ENCODE measurements at regions not wholly inside any gene's neighbourhood (a gene's known extent, or its start where the extent isn't known, plus 50 kb on each side); places are given as distances from the start of the nearest gene placed in this dataset.

DNA sequence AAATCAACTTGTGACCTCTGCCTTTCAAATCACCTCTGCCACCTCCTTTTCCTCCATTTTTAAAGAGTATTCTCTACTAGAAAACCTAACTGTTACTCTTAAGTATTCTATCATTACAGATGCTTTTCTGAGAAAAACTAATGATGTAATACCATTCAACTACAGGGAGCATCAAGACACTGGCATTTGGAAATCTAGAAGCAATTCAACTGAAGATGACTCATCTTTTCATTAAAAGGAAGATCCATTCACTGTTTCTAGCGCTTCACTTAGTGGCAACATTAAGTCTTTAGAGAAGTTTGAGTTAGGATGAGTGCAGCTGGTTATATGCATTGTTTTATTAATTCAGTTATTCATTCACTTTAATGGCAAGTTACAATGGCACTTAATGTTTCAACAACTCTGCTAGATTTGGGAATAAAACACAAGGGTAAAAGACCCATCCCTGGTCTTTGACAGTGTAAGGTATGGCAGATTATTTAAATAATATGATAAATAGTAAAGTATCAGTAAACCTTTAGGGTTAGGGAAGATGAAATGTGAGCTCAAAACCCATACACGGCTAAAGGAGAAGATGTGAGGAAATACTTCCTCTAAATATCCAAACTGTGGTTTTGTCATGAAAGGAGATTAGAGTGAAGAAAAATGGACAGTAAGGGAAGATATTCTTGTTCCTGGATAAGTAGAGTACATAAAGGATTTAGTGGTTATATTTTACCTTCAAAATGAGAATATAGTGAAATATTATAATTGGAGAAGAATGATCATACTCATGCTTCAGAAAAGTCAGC lies 61.7 kb downstream of the KCNJ2 start:
- DNase-seq: no peak

GRCh38 chr17:70232466-70232865 lies 63.1 kb downstream of the KCNJ2 start:
- DNase-seq: no peak

GRCh38 chr17:70235252-70235651 lies 65.9 kb downstream of the KCNJ2 start:
- DNase-seq: no peak

DNA sequence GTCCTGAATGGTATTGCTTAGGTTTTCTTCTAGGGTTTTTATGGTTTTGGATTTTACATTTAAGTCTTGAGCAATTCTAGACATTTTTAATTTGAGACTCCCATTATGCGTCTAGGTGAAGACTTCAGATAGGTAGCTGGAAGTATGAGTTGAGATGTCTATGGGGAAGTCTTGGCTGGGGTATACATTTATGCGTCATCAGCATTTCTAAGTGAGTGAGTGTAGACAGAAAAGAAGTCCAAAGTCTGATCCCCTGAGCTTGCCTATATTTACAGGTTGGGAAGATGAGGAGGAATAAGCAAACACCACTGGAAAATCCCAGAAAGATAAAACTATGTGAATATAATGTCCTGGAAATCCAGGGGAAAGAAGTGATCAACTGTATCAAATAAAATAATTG lies 68.9 kb downstream of the KCNJ2 start:
- no peak for DNase-seq

DNA sequence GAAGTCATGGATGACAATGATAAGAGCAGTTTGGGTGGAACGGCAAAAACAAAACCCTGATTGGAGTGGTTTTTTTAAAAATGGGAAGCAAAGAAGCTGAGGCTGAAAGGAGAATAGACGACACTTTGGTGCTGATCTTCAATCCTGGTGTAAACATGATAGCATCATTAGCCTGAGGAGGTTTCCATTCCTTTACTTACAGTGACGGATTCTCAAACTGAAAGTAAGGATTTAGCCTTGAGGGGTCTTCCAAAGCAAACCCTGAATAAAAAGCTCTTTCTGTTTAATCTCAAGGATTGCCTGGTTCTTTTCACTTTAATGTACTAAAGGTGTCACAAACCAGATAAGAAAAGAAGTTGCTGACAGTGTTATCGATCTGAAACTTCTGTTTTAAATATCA lies 69.3 kb downstream of the KCNJ2 start:
- no peak for DNase-seq

GRCh38 chr17:70239391-70239826 lies 70.1 kb downstream of the KCNJ2 start:
- no peak for DNase-seq

DNA sequence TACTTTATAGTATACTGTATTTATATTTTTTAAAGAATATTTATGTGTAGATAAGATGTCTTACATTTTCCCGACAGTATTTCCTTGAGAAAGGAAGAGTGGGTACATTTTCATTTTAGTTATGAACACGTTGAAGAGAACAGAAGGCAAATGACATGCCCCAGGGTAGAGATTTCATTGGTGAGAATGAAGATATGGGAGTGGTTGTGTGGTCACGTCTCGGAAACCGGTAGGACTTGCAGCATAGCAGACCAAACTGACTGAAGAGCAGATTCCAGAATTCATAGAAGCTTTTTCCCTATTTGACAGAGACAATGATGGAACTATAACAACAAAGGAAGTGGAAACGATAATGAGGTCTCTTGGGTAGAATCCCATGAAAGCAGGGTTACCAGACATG lies 71.7 kb downstream of the KCNJ2 start:
- no peak for DNase-seq

DNA sequence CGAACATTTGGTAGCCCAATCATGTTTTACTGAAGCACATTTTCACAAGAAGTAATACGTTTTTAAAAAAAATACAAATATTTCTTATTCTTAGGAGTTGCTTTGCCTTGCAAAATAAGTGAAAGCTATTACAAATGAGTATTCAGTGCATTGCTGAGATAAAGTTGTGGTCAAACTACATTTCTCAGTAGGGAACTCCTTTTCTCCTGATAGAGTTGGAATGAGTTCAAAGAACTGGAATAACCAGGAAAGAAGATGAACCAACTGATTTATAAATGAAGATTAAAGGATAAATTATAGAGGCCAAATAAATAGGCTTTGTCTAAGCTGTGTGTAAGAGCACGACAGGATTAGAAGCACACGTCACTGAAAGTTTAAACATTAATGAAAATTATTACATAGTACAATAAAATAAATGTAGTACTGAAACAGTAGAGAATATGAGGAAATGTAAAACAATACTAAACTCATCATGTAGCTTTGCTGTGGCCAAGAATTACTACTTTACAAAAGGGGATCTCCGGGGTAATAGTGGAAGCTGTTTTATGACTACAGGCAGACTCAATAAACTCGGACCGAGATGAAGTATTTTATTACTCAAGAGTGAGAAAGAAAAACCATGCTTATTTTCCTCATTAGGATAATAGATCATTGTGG lies 73.6 kb downstream of the KCNJ2 start:
- DNase-seq: no peak

- DNase-seq: no peak
Measured at GRCh38 chr17:70251706-70252105, 82.4 kb downstream of the KCNJ2 start.

- no peak for DNase-seq
Measured at GRCh38 chr17:70254735-70255460, 85.6 kb downstream of the KCNJ2 start.

DNA sequence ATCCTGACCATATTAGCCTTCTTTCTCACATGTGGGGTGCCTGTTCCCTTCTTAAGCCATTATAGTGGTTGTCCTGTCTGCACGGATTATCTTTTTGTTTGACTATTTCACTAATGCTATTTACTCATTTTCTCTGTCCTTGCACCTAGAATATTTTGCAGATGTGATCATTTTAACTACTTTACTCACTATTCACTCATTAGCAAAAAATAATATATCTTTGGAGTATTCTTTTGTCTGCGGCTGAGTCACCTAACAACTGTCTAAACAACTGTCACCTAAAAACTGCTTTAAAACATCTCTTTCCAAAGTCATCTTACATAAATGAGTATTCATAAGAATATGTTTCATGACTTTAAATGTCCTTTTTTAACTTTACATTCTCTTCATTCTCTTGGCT lies 87.4 kb downstream of the KCNJ2 start:
- DNase-seq: no peak

GRCh38 chr17:70258465-70258864 lies 89.1 kb downstream of the KCNJ2 start:
- DNase-seq: no peak

- no peak for DNase-seq
Measured at GRCh38 chr17:70259400-70259799, 90.1 kb downstream of the KCNJ2 start.

GRCh38 chr17:70261170-70261569 lies 91.8 kb downstream of the KCNJ2 start:
- no peak for DNase-seq

- DNase-seq: no peak
Measured at GRCh38 chr17:70265471-70265870, 96.1 kb downstream of the KCNJ2 start.

DNA sequence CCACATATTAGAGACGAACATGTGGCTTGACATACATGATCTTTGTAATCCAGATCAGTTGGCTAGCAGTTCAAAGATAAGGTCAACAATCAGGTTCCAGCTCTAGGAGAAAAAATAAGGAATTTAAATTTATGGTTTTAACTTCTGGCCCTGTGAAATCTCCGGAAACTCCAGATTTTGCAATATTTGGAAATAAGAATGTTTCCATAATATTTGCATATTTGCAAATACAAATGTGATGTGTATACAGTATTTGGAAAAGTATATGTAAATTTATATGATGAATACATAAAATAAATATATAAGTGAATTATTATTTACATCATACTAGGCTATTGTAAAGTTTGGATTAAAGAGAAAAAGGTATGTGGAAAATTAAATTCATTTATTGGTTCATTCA lies 97.1 kb downstream of the KCNJ2 start:
- no peak for DNase-seq

DNA sequence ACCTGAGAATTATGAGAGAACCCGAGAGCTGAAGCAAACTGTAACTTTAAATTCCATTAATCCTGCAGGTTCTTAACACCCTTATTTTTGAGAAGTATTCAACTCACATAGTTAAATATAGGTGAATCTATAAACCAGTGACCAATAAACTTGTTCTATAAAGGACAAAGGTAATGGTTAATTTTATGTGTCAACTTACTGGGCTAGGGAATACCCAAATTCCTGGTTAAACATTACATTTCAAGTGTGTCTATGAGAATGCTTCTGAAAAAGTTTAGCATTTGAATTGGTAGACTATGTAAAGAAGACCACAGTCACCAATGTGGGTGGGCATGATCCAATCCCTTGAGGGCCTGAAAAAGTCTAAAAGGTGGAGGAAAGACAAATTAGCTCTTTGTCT lies 99.1 kb downstream of the KCNJ2 start:
- no peak for DNase-seq

DNA sequence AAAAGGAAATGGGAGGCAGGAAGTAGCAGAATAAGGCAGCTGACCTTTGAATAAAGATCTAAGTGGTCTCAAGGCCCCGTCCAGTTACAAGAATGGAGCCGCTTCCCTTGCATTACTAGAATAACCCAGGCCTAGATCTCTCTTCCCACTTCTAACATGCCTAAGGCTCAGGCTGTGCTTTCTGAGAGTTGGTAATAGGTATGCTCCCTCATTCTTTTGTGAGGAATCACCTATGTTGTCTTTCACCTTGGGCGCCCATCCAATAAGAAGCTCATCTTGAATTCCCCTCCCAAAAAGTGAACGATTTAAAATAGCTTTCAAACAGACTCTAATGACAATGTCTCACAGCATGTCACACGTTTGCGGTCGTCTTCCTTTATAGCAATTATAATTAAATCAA lies 101.2 kb downstream of the KCNJ2 start:
- no peak for DNase-seq

GRCh38 chr17:70271200-70271599 lies 101.9 kb downstream of the KCNJ2 start:
- DNase-seq: no peak

GRCh38 chr17:70271672-70272071 lies 102.3 kb downstream of the KCNJ2 start:
- DNase-seq: no peak

- DNase-seq: no peak
Measured at GRCh38 chr17:70274255-70274654, 104.9 kb downstream of the KCNJ2 start.

- DNase-seq: no peak
Measured at GRCh38 chr17:70276906-70277305, 107.6 kb downstream of the KCNJ2 start.

GRCh38 chr17:70278844-70279462 lies 109.6 kb downstream of the KCNJ2 start:
- no peak for DNase-seq

- no peak for DNase-seq
Measured at GRCh38 chr17:70286391-70286790, 117.1 kb downstream of the KCNJ2 start.
